ENCODE measurements at regions not wholly inside any gene's neighbourhood (a gene's known extent, or its start where the extent isn't known, plus 50 kb on each side); places are given as distances from the start of the nearest gene placed in this dataset.
A peak's percentile ranks its signal among the peaks of the same experiment; 100 is the strongest.
"Not testable (repeated sequence)": the region's sequence is repeated elsewhere in the genome, so short reads cannot be mapped to it uniquely, and the experiment has no call there.

DNA sequence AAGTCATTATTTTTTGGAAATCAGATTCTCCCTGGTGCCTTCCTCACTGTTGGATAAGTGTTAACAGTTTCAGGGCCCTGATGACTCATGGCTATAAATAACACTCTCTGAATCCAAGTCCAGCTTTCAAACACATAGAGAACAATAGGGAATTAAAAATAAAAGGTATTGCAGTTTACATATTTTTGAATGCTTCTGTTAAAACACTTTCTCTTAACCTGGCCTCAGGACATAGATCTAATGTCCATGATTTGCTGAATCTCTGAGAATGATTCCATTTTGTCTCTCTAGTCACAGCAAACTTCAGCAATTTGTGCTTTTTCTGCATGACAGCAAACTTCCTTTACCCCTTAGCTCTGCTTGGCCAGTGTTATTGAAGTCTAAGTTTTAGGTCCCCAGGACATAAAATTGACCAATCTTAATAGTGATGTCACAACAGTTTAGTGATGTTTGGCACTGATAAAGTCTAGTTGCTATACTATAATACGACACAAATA lies 1192.4 kb upstream of the CITED2 start:
- DNase-seq: peak in 1 of 3 experiments; percentile 46

DNA sequence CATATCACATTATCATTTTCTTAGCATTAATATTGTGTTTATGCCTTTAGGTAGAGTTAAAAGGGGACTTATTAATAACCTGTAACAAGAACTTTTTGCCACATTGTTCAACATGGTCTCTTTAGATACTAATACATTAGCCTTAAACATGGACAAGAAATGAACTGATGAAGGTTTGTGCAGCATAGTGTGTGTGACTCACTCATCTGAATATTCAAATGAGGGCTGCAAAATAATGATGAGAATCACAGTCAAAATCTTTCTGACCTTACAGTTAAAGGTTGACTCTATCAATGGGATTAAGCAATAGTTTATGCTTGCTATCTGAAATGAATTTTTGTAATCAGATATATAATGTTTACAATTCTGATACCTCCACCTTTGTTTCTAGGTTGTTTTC lies 1189.3 kb upstream of the CITED2 start:
- no peak for DNase-seq

DNA sequence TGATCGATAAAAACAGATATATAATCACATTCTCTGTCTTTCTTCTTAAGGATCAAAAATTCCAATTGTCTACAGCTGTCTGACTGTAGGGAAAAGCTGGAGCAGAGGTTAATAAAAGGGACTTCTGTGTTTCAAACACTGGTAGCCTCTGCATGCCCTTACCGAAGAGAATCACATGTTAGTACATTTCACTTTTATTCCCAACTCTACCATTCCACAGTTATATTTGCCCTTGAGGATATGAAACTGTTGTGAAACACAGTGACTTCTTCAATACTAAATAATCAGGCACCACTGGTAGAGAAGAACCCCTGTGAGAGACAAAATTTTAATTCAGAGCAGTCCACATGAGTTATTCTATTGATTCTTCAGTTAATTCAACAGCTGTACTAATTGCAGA lies 1187.3 kb upstream of the CITED2 start:
- no peak for DNase-seq

DNA sequence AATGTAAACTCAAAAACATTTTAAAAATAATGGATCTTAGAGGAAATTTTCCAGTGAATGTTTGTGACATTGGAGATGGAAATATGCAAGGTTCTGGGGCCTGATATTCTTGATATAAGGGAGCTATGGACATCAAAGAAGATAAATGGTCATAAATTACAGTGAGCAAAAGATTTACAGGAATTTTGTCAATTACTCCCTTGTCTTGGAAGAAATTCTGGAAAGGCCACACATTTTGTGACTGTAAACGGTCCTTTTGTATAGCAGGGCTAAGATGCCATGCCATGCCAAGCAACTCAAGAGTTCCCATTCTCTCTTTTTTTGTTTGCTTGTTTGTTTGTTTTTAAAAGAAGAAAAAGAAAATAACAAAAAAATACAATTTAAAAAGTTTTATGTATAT lies 1186.2 kb upstream of the CITED2 start:
- DNase-seq: no peak

DNA sequence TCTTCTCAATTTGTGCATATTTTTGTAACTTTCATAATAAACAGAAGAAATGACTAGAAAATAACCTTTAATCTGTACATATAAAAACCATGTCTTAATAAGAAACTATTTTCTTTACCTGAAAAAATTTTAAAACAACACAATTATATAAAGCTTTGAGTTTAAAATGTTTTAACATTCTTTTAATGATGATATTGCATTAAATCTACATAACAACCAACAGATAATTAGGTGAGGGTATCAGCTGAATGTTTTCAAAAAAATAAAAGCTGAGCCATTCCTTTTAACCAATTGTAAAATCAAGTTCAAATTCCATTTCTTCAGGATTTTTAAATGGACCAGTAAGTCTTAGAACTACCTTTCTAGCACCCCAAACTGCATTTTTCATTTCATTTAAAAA lies 1185.0 kb upstream of the CITED2 start:
- DNase-seq: no peak

DNA sequence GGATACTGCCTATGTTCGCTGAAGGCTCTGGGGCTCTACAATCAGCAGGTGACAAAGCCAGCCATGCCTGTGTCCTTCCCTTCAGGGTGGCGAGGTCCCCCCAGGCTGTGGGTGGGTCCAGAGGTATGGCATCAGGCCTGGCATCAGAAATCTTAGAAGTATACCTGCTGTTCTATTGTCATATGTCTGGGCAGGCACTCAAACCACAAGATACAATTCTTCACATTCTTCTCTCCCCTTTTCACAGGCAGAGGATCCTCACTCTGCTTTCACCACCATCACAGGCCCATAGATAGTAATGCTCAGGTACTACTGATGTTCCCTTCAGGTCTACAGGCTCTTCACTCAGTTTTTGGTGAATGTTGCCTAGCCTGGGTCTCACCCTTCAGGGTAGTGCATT lies 1180.0 kb upstream of the CITED2 start:
- DNase-seq: no peak

DNA sequence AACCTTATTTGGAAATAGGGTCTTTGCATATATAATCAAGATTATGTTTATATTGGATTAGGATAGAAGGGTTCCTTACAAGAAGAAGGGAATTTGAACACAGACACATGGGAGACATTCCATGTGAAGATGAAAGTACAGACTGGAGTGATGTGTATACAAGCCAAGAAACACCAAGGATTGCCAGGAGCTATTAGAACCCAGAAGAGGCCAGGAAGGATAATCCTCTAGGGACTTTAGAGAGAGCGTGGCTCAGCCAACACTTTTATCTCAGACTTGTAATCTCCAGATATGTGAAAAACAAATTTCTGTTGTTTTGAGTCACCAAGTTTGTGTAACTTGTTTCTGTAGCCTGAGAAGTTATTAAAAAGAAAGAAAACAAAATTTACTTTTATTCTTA lies 1173.9 kb upstream of the CITED2 start:
- DNase-seq: no peak

DNA sequence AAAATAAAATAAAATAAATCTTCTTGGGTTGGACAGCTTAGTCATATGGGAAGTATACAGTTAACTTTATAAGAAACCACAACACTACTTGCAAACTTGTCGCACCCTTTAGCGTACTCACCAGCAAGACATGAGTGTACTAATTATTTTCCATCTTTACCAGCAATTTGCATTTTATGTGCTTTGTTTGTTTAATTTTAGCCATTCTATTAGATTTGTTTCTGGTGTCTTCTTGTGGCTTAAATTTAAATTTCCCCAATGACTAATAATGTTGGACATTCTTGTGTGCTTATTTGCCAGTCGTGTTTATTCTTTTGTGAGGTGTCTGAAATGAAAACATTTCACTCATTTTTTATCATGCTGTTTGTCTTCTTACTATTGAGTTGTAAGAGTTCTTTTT lies 1172.2 kb upstream of the CITED2 start:
- DNase-seq: no peak

DNA sequence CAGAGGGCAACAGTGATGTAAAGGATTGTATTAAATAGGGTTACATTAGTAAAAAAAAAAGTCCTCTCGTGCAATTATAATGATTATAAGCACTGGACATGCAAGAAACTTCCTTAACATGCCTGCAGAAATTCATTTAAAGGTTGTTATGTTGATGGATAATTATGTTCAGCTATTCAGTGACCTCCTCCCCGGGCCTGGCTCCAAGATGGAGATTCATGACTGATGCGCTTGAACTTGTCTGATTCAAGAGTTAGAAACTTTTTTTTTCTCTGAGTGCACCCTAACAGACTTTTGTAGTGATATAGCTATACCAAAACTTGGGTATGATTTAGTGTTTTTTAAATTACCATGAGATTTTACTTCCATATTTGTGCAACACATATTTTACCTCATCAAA lies 1170.0 kb upstream of the CITED2 start:
- no peak for DNase-seq

DNA sequence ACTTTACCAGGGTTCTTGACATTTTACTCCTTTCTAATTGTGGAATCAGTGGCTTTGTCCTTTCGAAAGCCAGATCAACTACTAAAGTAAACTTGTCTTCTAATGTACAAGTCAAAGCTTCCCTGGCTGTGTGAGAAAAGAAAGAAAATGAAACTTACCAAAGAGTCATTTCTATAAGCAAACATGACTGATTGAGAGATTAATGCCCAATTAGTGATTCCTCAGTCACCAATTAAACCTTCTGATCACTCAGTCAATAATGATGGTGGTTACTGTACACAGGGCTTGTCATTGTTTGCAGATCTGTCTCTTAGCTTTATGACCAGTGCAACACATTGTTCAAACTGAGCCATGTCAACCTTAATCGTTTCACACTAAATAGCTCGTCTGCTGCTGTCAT lies 1168.4 kb upstream of the CITED2 start:
- peak in 2 of 3 experiments; percentile 67 to 95 for DNase-seq

DNA sequence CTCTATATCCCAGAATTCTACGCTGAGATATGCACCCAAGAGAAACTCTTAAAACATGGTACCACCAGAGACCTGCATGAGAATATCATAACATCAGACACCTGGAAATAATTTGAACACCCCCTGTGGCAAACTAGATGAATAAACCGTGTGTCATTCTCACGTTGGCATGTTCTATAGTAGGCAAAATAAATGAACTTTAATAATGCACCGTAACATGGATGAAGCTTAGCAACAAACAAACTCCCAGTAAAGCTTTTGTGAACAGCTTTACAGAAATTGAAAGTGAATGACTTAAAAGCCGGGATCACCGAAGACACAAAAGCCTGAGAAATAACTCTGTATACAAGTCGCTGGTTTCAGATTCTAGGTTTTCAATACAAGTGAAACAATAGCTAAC lies 1166.8 kb upstream of the CITED2 start:
- peak in 1 of 3 experiments; percentile 25 for DNase-seq

DNA sequence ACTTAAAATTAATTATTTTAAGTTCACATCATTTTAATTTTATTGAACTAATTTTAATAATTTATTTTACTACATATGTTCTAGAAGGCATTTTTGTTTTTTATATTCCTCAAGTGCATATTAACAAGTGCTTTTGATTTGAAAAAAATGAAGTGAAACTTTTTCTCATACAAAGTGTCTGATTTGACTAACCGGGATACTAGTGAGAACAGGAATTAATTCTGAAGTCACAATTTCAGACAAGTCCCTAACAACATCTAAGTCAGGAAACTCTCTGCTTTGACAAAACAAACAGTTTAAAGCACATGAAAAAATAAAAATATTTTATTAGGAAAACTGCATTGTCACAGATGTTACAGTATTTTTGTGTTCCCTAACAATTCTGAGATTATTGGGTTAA lies 1166.3 kb upstream of the CITED2 start:
- DNase-seq: no peak

DNA sequence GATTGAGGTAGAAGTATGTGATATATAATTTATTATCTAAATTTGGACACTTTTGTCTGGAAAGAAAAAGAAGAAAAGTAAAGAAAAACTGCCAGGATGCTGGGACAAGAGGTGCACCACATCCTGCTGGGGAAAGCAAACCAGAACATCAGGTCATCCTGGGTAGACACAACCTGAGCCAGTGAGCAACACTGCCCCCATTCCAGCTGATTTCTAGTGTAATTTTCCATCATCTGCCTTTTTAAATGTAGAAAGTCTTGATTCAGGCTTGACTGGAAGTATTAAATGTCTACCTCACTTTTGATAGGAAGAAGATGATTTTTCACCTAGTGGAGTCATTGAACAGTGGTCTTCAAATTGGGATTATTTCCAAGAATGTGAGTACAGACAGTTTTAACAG lies 1164.5 kb upstream of the CITED2 start:
- no peak for DNase-seq

DNA sequence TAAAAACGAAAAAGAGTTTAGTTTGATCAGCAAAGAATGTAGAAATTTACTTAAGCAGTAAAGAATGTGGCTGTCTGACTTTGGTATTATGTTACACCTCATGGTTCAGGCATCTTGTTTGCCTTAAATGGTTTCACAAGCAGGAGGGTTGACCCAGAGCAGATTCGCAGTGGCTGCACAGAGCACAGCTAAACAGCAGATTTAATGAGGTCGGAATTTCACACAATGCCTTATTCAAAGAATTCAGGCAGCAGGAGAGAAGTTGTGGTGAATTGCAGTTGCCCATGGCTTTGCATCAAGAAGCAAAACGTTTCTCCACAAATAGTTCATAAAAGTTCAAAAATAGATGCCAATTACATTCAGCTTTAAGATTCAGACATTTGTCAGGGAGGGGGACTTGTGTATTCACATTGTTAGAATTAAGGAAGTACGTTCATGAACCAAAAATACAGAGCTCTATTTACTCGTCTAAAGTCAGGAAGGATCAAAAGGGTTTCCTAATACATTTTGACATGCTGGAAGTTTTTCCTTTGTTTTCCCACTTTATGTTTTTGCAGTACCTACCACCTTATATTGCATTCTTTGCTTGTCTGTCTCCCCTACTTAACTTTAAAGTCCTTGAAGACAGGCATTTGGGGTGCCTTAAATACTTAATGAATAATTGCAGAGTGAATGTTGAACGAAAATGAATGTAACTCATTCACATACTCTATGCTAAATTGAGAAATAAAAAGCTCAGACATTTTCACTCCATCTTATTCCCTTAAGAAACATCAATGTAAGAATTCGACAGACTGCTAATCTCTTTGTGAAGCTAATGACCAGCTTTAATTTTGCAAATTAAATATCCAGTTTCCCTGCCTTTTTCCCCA lies 1163.6 kb upstream of the CITED2 start:
- DNase-seq: no peak

DNA sequence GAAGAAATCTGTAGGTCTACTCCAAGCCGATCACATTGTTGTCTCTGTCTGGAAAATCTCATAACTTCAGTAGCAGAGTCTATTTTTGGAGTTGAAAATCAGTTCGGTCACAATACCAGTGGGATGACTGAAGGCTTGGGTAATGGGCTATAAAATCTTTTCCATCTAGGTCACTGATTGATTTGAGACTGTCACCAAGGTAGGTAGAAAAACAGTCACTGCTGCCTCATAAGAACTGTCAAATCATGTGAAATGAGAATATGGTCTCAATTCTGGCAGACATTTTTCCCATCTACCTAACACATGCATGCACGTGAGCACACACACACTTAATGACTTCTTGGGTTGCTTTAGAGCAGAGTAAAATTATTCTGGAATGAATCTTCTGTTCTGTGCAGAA lies 1162.8 kb upstream of the CITED2 start:
- DNase-seq: no peak

DNA sequence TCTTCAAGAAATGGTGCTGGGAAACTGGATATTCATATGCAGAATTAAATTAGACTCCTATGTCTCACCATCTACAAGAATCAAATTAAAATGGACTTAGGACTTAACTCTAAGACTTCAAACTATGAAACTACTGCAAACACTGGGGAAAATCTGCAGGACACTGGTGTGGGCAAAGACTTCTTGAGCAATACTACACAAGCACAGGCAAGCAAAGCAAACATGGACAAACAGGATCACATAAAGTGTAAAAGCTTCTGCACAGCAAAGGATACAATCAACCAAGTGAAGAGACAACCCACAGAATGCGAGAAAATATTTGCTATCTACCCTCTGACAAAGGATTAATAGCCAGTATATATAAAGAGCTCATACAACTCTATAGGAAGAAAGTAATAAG lies 1161.1 kb upstream of the CITED2 start:
- DNase-seq: no peak

DNA sequence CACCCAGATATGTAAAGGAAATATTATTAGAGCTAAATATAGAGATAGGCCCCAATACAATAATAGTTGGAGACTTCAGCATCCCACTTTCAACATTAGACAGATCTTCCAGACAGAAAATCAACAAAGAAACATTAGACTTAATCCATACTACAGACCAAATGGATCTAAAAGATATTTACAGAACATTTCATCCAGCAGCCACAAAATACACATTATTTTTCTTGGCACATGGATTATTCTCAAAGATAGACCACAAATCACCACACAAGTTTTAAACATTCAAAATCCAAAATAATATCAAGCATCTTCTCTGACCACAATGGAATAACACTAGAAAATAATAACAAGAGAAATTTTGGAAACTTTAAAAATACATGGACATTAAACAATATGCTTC lies 1159.1 kb upstream of the CITED2 start:
- DNase-seq: no peak

DNA sequence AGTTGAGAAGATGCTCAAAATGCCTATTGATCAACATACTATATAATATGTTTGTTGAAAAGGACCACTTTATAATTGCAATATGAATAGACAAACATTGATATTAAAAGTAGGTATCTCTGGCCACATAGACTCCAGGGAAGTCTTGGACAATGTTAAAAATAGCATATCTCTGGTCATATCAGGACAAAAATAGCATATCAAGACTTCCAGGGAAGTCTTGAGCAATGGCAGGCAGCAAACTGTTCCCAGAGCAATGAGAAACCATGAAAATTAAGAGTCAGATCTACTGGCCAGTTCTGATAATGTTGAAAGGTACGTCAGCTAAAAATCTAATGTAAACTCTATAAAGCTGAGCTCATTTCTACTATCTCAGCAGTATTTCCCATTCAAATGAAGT lies 1130.3 kb upstream of the CITED2 start:
- no peak for DNase-seq

DNA sequence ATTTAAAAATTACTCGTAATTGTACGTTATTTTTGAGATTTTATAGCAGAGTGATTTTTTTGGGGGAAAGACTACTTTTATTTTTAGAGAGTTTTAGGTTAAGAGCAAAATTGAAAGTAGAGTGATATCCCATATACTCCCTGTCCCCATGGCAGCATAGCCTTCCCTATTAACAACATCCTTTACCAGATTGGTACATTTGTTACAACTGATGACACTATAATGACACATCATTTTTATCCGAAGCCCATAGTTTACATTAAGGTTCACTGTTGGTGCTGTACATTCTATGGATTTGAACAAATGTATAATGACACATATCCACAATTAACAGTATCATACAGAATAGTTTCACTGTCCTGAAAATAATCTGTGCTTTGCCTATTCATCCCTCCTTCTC lies 1126.4 kb upstream of the CITED2 start:
- no peak for DNase-seq

DNA sequence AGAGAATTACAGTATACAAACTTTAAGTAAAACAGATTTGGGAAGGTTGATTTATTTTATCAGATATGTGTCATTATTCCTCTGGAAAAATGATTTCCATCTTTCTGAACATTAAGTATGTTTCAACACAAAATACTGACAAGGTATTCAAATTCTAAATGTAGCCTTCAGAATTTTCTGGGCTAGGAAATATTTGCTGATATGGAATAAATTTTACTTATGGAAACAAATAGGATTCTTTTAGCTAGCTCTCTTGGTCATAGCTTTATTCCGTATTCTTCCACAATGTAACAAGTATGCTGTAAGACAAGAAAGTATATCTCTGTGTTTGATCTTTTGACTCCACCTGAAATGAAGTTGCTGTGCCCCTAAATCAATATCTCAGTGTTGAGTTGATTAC lies 1125.2 kb upstream of the CITED2 start:
- DNase-seq: no peak

DNA sequence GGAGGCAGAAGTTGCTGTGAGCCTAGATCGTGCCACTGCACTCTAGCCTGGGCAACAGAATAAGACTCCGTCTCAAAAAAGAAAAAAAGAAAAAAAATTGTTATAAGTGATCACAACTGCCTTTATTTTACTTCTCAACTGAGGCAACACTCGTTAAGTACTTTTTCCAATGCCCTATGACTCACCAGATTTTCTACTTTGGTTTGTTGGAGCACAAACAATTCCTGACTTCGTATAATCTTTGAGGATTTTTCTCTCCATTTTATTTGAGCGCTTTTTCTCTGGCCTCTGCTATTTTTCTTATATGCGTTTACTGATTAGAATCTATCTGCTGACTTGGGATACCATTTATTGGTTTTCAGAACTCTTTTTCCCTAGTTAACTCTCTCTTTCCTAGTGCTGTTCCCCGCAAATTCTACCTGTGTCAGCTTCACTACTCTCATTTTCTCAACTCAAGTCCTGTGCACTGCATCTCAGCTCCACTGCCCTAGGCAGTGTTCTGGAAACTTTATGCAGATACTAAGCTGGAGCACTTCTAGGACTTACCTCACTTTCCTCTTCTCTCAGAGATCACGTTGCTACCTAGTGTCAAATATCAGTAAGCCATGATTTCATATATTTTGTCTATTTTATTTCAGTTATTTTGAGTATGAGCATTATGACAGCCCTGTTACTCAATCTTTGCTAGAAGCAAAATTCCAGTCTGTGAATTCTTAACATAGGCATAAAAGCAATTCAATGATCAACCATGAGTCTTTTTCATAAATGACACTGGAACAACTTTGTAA lies 1120.1 kb upstream of the CITED2 start:
- no peak for DNase-seq

DNA sequence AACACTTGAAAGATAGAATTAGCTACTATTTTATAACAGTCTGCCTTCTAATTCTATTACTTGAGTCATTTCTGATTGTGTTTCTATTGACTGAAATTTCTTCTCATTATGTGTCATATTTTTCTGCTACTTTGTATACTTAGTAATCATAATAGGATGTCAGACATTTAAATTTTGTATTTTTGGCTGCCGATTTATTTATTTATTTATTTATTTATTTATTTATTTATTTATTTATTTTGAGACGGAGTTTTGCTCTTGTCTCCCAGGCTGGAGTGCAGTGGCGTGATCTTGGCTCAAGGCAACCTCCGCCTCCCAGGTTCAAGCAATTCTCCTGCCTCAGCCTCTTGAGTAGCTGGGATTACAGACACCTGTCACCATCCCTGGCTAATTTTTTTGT lies 1119.0 kb upstream of the CITED2 start:
- not testable (repeated sequence) for DNase-seq

DNA sequence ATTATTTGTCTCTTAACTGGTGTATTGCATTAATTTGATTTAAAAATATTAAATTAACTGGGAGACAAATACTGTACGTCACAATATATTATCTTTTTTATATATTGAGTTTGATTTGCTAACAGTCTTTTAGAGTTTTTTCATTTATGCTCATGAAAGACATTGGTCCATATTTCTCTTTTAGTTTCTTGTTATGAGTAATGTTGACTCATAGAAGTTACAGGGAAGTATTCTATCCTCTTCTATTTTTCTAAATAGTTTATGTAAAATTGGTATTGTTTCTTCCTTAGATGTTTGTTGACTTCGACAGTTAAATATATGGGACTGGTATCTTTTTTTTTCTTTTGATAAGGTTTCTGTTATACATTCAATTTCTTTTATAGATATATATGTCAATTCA lies 1115.6 kb upstream of the CITED2 start:
- DNase-seq: no peak

DNA sequence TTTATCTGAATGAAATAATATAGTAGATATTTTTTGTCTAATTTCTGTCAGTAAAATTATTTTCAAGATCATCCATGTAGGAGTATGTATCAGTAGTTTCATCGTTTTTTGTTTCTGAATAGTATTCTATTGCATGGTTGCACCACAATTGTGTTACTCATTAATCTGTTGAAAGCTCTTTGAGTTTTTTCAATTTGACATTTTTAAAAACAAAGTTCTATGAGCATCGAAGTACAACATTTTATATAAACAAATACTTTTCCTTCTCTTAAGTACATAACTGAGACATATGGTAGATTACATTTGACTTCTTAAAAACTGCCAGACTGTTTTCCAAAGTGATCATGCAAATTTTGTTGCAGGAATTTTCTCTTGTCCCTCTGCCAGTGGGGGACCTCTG lies 1113.1 kb upstream of the CITED2 start:
- DNase-seq: no peak
